GM19239 (cell line): ENCODE measurements at regions not wholly inside any gene's neighbourhood (a gene's known extent, or its start where the extent isn't known, plus 50 kb on each side); places are given as distances from the start of the nearest gene placed in this dataset.

Experiments
- DNase-seq: peaks from one replicate; pipeline ENCODE4 v3.0.0; 2011; ENCODE audit warnings: low spot score; ENCODE audit not compliant: insufficient read length
- FAIRE-seq: peaks from 2 replicates; lab custom pipeline; 2011; peaks lifted over from hg19 to GRCh38; lab: Jason Lieb, UNC

DNA sequence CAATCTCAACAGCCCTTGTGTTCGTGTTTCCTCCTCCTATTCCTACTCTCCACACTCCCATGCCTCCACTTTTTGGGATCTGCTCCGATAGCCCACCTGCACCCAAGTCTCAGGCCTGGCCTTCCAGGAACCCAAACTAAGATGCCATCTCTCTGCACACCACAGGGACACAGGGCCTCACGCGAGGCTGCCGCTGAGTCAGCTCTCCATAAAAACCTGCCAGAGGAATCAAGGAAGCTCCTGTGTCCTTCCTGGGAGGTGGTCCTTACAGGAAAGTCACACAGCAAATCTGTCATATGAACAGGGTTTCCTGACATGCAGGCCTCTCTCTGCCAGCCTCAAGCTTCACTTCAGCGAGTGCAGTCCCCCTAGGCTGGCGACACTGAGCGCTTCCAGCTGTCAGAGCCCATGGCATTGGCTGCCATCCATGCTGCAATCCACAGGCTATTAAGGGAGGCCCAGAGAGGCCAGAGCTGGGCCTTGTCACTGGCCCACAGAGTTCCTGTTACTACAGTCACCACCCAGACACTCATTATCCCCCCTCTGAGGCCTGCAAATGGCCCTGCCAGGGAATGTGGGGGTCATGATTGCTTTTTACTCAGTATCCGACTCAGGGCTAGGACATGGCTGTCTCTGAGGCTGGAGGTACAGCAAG is 151.4 kb downstream of the OAT start:
- no peak for FAIRE-seq

DNA sequence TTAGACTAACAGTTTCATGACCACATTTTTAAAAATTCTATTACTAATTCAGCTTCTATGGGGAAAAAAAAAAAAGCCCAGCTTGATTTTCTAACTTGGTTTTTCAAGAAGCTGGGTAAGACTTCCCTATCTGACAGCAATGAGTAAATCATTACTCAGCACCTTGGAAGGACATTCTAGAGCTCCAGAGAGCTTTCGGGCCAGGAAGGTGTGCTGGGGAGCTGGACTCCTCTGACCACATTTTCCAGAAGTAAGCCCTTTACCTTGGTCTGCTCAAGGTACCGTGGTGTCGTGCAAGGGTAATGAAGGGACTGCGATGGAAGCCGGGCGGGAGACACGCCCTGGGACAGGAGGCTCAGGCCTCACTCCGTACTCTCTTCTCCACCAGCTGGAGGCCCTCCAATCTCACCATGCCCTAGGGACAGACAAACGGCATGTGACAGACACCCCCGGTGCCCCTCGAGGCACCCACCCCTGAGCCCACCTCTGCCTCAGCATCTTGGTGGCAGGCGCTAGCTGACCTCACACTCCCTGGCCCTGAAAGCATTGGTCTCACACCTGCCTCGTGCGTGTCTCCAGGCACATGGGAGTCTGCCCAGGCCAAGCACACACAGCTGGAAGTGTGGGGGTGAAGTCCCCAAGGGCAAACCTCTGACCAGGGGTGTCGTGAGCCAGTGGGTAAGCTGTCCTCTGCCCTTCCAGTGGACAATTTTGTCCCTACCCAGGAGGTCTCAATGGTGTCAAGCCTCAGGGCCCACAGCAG is 152.1 kb downstream of the OAT start:
- FAIRE-seq = no peak

More for the DNA sequence above, 151.4 kb downstream of the OAT start:
- no peak for DNase-seq

GRCh38 chr10:124265776-124266467 is 152.8 kb downstream of the OAT start:
- FAIRE-seq (no peak), DNase-seq (no peak)

More for the DNA sequence above, 152.1 kb downstream of the OAT start:
- no peak for DNase-seq

DNA sequence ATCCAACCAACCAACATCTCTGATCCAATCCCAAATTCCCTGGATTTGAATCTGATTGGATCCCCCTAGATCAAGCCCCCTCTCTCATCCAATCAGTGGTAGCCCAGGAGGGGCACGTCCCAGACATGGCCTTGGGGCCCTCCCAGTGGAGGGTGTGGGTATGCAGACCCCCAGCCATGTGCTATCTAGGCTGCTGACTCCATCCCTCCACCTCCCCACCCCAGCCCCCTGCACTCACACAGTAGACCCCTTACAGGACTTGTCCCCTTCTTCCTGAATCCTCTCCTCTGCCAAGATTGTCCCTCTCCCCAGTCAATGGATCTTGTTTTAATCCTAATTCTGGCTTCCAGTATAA is 153.4 kb downstream of the OAT start:
- FAIRE-seq = no peak
- DNase-seq = no peak

DNA sequence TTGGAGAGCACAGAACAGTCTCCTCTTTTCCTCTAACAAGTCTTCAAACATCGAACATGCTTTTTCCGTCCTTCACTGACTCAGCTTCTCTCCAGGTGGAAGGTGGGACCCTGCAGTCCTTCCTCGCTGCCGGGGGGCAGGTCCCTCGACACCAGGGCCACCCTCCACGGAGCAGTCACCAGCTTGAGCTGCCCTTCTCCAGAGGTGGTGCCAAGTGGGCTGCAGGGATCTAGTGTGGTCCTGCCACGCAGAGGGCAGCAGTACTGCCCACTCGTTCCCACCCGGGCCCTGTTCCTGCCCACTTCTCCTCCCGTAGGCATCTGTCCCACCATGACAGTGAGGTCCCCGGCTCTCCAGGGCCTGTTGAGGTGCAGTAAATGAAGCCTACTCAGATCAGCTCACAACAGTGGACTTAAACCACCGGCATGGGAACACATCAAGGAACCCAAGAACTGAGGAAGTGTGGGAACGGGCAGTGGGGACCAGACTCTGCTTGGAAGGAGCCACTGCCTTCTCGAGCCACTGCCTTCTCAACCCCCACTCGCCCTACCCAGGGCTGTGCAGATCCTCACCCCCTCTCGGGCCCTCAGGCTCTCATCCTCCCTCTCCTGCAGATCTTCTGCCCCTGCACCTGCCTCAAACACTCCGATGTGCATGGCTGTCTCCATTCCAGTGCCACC is 153.9 kb downstream of the OAT start:
- DNase-seq (no peak), FAIRE-seq (no peak)

GRCh38 chr10:124264271-124264670 is 154.5 kb downstream of the OAT start:
- FAIRE-seq = no peak

DNA sequence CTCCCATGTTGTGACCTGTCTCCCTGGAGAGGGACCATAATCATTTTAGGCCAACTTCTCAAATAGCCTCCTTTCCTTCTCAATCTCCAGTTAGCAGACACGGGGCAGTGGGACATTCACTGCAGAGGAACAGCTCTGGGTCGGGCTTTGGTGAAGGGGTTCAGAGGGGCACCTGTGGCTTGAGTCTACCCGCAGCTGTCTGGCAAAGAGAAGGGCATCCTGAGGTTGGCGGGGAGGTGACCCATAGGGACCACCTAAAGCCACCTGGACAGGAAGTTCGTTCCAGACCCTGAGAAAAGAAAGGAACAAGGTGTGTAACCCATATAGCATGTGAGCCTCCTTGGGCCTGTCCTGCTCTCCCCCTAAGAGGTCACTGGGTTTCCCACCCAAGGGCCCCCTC is 155.0 kb downstream of the OAT start:
- no peak for FAIRE-seq
- no peak for DNase-seq

More at GRCh38 chr10:124264271-124264670, 154.5 kb downstream of the OAT start:
- DNase-seq = no peak

DNA sequence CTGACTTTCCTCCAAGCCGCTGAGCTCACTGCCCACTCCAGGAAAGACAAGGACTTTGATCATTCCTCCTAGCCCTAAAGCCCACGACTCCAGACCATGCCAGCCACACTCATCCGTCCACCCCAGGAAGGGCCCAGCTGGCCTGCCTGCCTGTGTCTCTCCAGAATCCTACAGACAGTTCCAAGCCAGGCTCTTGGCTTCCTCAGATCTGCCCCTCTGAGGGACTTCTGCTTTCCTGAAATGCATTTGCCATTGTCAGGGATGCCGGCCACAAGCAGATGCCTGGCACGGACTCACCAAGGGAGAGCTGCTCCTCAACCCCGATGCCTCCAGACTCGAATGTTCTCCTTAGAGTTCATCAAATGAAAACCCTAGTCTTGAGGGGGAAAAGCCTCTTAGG is 155.8 kb downstream of the OAT start:
- DNase-seq = no peak

DNA sequence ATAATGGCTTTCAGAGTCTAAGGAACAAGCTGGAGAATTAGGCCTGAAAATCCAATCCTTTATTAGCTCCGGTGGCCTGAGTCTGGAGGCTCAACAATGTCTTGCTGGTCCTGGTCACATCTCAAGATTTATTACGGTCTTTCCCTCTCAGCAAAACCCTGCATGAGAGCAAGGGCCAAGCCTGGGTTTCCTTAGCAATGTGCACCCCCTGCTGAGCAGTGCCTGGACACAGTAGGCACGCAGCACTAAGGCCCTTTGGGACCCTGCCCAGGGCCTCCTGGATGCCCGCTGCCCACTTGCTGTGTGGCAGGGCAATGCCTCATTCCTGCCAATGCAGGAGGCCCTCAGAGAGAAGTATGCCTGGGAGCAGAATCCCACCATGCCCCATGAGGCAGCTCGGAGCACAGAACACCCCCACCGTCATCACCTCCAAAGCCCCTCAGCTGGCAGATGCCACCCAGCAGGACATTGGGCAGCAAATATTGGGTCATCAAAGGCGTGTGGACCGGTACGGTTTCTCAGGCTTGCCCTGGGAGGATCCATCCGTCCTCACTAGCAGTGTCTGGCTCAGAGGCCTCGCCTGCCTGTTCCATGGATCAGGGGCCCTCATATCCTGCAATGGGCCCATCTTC is 156.4 kb downstream of the OAT start:
- no peak for DNase-seq
- FAIRE-seq = no peak

More for the DNA sequence above, 155.8 kb downstream of the OAT start:
- FAIRE-seq = no peak

DNA sequence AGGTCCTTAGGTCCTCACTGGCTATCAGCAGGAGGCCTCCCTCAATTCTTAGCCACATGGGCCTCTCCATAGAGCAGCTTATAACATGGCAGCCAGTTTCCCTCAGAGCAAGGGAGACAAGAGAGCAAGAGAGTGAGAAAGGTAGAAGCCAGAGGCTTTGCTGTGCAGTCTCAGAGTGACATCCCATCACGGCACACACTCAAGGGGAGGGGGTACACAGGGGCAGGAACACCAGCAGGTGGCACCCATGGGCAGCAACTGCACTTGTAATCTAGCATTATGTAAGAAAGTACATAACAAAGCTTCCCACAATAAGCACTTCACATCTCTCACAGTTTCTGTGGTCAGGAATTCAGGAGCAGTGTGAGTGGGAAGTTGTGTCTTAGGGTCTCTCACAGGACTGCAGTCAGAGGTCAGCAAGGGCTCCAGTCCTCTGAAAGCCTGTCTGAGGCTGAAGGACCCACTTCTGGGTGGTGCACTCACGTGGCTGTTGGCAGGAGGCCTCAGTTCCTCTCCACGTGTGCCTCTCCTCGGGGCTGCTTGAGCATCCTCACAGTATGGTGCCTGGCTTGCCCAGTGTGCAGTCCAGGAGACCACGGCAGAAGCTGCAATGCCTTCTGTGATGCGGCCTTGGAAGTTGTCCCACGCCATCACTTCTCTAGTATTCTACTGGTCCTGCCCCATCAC is 159.4 kb downstream of the OAT start:
- FAIRE-seq (no peak), DNase-seq (no peak)

DNA sequence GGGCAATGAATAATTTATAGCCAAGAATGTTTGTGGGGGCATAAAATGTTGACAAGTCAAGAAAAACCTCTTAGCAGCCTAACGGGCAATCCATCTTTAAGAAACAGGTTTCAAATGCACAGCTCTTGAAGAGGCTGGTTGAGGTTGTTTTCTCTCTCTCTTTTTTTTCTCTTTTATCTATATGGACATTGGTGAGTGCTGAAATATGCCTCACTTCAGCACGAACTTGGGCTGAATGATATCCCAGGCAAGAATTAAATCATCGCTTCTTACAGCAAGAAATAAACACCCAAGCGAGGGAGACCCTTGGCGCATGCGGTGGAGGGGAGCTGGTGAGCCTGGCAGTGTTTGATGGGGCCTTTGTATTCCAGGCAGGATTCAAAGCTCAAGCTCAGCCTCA is 160.9 kb downstream of the OAT start:
- no peak for FAIRE-seq

GRCh38 chr10:124256151-124256550 is 162.6 kb downstream of the OAT start:
- DNase-seq (no peak), FAIRE-seq (no peak)

More for the DNA sequence above, 160.9 kb downstream of the OAT start:
- no peak for DNase-seq

GRCh38 chr10:124255556-124255955 is 162.2 kb upstream of the CHST15 start:
- FAIRE-seq (no peak), DNase-seq (no peak)

DNA sequence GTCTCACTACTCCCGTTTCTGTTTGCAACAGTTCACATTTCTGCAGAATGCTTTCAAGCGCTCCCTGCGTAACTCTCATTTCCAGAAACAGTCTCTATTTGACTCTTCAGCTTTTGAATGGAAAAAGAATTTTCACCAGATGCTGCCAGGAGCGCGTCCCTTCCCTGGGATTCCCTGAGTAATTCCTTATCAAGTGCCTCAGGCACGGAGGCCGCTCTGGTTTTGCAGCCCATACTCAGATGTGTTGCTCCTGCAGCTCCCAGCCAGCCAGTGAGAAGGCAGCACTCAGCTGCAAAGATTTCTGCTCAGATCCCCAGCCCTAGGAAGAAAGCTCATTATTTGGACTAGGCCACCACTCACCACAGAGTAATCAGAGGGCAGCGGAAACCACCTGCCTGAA is 161.1 kb upstream of the CHST15 start:
- DNase-seq (no peak), FAIRE-seq (no peak)

- DNase-seq (no peak), FAIRE-seq (no peak)
Observed at GRCh38 chr10:124253006-124253405, 159.6 kb upstream of the CHST15 start.

DNA sequence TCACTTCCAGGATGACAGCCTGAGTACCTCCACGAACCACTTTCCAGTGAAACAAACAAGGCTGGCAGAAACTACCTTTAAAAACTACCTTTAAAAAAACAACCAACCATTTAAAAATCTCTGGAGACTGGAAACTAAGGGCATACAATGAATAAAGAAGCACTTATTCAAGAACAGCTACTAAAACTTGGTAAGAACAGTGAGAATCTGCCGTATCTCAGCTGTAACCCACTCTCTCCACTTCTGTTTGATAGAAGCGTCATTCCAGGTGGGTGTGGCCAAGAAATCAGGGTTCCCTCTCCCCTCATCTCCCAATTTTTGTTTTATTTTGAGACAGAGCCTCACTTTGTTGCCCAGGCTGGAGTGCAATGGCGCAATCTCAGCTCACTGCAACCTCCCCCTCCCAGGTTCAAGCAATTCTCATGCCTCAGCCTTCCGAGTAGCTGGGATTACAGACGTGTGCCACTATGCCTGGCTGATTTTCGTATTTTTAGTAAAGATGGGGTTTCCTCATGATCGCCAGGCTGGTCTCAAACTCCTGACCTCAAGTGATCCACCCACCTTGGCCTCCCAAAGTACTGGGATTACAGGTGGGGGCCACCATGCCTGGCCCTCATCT is 158.8 kb upstream of the CHST15 start:
- FAIRE-seq (no peak), DNase-seq (no peak)

DNA sequence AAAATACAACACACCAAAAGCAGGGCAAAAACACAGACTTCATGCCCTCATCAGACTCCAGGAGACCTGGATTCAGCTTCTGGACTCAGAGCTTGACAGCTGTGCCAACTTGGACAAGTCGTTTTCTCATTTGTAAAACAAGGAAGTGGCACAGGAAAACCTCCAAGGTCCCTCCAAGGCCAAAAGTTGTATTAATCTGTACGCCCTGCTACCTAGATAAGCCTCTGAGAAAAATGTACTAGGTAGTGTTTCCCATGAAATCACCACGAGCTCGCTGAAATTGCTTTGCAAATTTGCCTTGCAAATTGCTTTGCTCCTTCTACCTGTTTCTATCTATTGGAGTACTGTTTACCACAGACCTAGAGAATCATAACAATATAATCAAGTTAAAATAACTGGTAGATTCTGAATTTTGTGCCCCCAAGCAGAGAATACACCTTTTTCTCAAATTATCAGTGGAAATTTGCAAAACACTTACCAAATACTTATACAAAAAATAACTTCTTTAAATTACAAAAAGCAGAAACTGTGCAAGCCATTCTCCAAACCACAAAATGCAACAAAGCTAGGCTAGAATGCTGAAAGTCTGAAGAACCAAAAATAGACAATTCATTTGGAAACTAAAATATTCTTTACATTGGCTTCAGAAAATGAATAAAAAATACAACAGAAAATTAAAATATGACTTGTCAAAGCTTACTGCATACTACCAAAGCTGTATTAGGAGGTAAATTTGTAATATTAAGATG is 158.1 kb upstream of the CHST15 start:
- no peak for DNase-seq
- peak; percentile 31 for FAIRE-seq

DNA sequence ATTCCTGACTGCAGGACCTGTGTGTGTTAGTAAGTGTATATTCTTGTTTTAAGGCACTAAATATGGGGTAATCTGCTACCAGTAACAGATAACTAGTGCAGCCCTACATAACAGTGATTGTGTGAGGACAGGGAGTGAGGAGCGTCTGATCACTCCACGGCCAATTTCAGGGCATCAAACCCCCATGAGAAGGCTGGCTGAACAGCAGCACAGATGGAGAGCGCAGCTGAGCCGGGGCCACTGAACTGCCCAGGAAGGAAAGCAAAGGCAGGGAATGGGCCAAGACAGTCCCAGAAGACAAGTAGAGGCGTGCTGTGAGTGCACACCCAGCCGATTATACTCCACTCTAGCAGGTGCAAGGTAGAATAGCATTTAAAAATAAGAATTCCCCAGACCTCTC is 157.1 kb upstream of the CHST15 start:
- FAIRE-seq (no peak), DNase-seq (no peak)
